ENCODE measurements at regions not wholly inside any gene's neighbourhood (a gene's known extent, or its start where the extent isn't known, plus 50 kb on each side); places are given as distances from the start of the nearest gene placed in this dataset.

GRCh38 chr15:69660658-69661405 lies 208.2 kb downstream of the RPLP1 start:
- H3K27me3 ChIP-seq (ENCODE audit: insufficient read depth, low read length), result no peaks in the 10 kb centered on the region
- no peaks in the 10 kb centered on the region for H4K20me1 ChIP-seq (ENCODE audit: insufficient read depth, low read length)

GRCh38 chr15:69661446-69661845 lies 208.8 kb downstream of the RPLP1 start:
- Histone ChIP-seq H2AFZ (ENCODE audit: low read length) (no peak overlapping the region), H3K4me2 (ENCODE audit: low read length) (no peak overlapping the region)
- no peak for TF ChIP-seq CTCF (IDR thresholded peaks at IDR 0.05; ENCODE audit: low read length)
- no peak for TF ChIP-seq EZH2 (IDR thresholded peaks at IDR 0.05; ENCODE audit: borderline replicate concordance, low read length)

More at GRCh38 chr15:69660658-69661405, 208.2 kb downstream of the RPLP1 start:
- Histone ChIP-seq H3F3A (ENCODE audit: insufficient read depth, low read length) (no peaks in the 10 kb centered on the region), H3K4me1 (ENCODE audit: insufficient read depth, low read length, severe bottlenecking) (peaks cover 8% of the 10 kb centered on the region), H3K9ac (ENCODE audit: low read length) (no peak overlapping the region), H2AFZ (ENCODE audit: low read length) (no peak overlapping the region), H3K79me2 (ENCODE audit: insufficient read depth, low read length) (no peaks in the 10 kb centered on the region), H3K27ac (ENCODE audit: low read depth, low read length, poor library complexity, severe bottlenecking) (no peak overlapping the region), H3K9me3 (ENCODE audit: low read length) (no peaks in the 10 kb centered on the region), H3K4me3 (ENCODE audit: low read depth, low read length, poor library complexity, severe bottlenecking) (no peak overlapping the region), H3K36me3 (ENCODE audit: insufficient read depth, low read length) (no peaks in the 10 kb centered on the region), H3K9me2 (ENCODE audit: low read depth, low read length) (no peaks in the 10 kb centered on the region), H3K4me2 (ENCODE audit: low read length) (no peak overlapping the region)
- TF ChIP-seq CTCF (IDR thresholded peaks at IDR 0.05; ENCODE audit: low read length) (no peak), EZH2 (IDR thresholded peaks at IDR 0.05; ENCODE audit: borderline replicate concordance, low read length) (no peak)

GRCh38 chr15:69661871-69662644 lies 209.4 kb downstream of the RPLP1 start:
- TF ChIP-seq EZH2 (IDR thresholded peaks at IDR 0.05; ENCODE audit: borderline replicate concordance, low read length) (no peak), CTCF (IDR thresholded peaks at IDR 0.05; ENCODE audit: low read length) (no peak)
- no peaks in the 10 kb centered on the region for H3K36me3 ChIP-seq (ENCODE audit: insufficient read depth, low read length)

More at GRCh38 chr15:69661446-69661845, 208.8 kb downstream of the RPLP1 start:
- no peaks in the 10 kb centered on the region for H3K36me3 ChIP-seq (ENCODE audit: insufficient read depth, low read length)
- H3K4me1 ChIP-seq (ENCODE audit: insufficient read depth, low read length, severe bottlenecking), result peaks cover 14% of the 10 kb centered on the region
- H3K9me3 ChIP-seq (ENCODE audit: low read length), result no peaks in the 10 kb centered on the region
- no peaks in the 10 kb centered on the region for H3F3A ChIP-seq (ENCODE audit: insufficient read depth, low read length)
- no peaks in the 10 kb centered on the region for H4K20me1 ChIP-seq (ENCODE audit: insufficient read depth, low read length)
- no peak overlapping the region for H3K27ac ChIP-seq (ENCODE audit: low read depth, low read length, poor library complexity, severe bottlenecking)
- H3K9me2 ChIP-seq (ENCODE audit: low read depth, low read length), result no peaks in the 10 kb centered on the region
- H3K9ac ChIP-seq (ENCODE audit: low read length), result no peak overlapping the region
- no peaks in the 10 kb centered on the region for H3K27me3 ChIP-seq (ENCODE audit: insufficient read depth, low read length)
- no peak overlapping the region for H3K4me3 ChIP-seq (ENCODE audit: low read depth, low read length, poor library complexity, severe bottlenecking)
- H3K79me2 ChIP-seq (ENCODE audit: insufficient read depth, low read length), result no peaks in the 10 kb centered on the region

More at GRCh38 chr15:69661871-69662644, 209.4 kb downstream of the RPLP1 start:
- Histone ChIP-seq H3K9me2 (ENCODE audit: low read depth, low read length) (no peaks in the 10 kb centered on the region), H2AFZ (ENCODE audit: low read length) (no peak overlapping the region), H3K4me2 (ENCODE audit: low read length) (no peak overlapping the region), H3K27me3 (ENCODE audit: insufficient read depth, low read length) (no peaks in the 10 kb centered on the region), H3K4me1 (ENCODE audit: insufficient read depth, low read length, severe bottlenecking) (peaks cover 20% of the 10 kb centered on the region), H3K9ac (ENCODE audit: low read length) (no peak overlapping the region), H3F3A (ENCODE audit: insufficient read depth, low read length) (no peaks in the 10 kb centered on the region), H3K27ac (ENCODE audit: low read depth, low read length, poor library complexity, severe bottlenecking) (no peak overlapping the region), H4K20me1 (ENCODE audit: insufficient read depth, low read length) (no peaks in the 10 kb centered on the region), H3K4me3 (ENCODE audit: low read depth, low read length, poor library complexity, severe bottlenecking) (no peak overlapping the region), H3K79me2 (ENCODE audit: insufficient read depth, low read length) (no peaks in the 10 kb centered on the region), H3K9me3 (ENCODE audit: low read length) (no peaks in the 10 kb centered on the region)
